ENCODE measurements at regions not wholly inside any gene's neighbourhood (a gene's known extent, or its start where the extent isn't known, plus 50 kb on each side); places are given as distances from the start of the nearest gene placed in this dataset.
A peak's percentile ranks its signal among the peaks of the same experiment; 100 is the strongest.

- DNase-seq (ENCODE audit: low spot score) = no peak
Measured at GRCh38 chr7:85664341-85664740, 477.5 kb upstream of the SEMA3D start.

DNA sequence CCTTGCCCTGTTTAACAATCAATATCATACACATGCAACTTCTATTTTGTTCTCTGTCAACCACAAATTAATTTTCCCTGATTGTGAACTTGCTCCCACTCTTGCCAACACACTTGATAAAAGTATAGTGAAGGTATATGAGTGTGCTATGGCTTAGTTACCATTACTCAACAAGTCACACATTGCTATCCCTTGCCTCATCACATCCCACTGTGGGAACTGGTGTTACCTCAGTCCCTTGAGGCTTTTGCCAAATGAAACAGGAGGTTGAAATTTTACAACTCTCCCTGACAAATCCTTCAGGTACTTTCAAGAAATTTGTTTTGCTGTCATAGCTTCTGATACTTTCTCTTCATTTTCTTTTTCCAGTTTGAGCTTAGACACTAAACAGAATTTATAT is 472.5 kb upstream of the SEMA3D start:
- ATAC-seq (ENCODE audit: low read depth) = peak; percentile 62; the same call in 2 of the 3 replicates
- Histone ChIP-seq H3K4me1 (ENCODE audit: insufficient read depth, poor library complexity, severe bottlenecking) (no peaks in the 10 kb centered on the region), H3K27ac (ENCODE audit: poor library complexity, severe bottlenecking) (no peak overlapping the region), H3K36me3 (ENCODE audit: low read depth) (no peaks in the 10 kb centered on the region), H3K9me3 (ENCODE audit: severe bottlenecking) (no peaks in the 10 kb centered on the region), H3K4me3 (ENCODE audit: severe bottlenecking) (no peak overlapping the region), H3K27me3 (ENCODE audit: insufficient read depth, poor library complexity, severe bottlenecking) (no peaks in the 10 kb centered on the region)
- DNase-seq (ENCODE audit: low spot score) = no peak
- TF ChIP-seq, protein P1, sequence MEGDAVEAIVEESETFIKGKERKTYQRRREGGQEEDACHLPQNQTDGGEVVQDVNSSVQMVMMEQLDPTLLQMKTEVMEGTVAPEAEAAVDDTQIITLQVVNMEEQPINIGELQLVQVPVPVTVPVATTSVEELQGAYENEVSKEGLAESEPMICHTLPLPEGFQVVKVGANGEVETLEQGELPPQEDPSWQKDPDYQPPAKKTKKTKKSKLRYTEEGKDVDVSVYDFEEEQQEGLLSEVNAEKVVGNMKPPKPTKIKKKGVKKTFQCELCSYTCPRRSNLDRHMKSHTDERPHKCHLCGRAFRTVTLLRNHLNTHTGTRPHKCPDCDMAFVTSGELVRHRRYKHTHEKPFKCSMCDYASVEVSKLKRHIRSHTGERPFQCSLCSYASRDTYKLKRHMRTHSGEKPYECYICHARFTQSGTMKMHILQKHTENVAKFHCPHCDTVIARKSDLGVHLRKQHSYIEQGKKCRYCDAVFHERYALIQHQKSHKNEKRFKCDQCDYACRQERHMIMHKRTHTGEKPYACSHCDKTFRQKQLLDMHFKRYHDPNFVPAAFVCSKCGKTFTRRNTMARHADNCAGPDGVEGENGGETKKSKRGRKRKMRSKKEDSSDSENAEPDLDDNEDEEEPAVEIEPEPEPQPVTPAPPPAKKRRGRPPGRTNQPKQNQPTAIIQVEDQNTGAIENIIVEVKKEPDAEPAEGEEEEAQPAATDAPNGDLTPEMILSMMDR (IDR thresholded peaks at IDR 0.05; ENCODE audit: poor library complexity, severe bottlenecking) = no peak

More at GRCh38 chr7:85664341-85664740, 477.5 kb upstream of the SEMA3D start:
- Histone ChIP-seq H3K4me3 (ENCODE audit: severe bottlenecking) (no peak overlapping the region), H3K36me3 (ENCODE audit: low read depth) (no peaks in the 10 kb centered on the region), H3K4me1 (ENCODE audit: insufficient read depth, poor library complexity, severe bottlenecking) (no peaks in the 10 kb centered on the region), H3K27me3 (ENCODE audit: insufficient read depth, poor library complexity, severe bottlenecking) (no peaks in the 10 kb centered on the region), H3K27ac (ENCODE audit: poor library complexity, severe bottlenecking) (no peak overlapping the region), H3K9me3 (ENCODE audit: severe bottlenecking) (peaks cover 2% of the 10 kb centered on the region)
- ATAC-seq (ENCODE audit: low read depth) = no peak
- TF ChIP-seq, protein P1 (IDR thresholded peaks at IDR 0.05; ENCODE audit: poor library complexity, severe bottlenecking) = no peak

GRCh38 chr7:85655252-85655651 is 468.4 kb upstream of the SEMA3D start:
- DNase-seq (ENCODE audit: low spot score) (no peak), ATAC-seq (ENCODE audit: low read depth) (no peak)
- TF ChIP-seq, protein P1 (IDR thresholded peaks at IDR 0.05; ENCODE audit: poor library complexity, severe bottlenecking) = no peak
- H3K9me3 ChIP-seq (ENCODE audit: severe bottlenecking) = no peaks in the 10 kb centered on the region
- H3K4me3 ChIP-seq (ENCODE audit: severe bottlenecking) = no peak overlapping the region
- H3K27me3 ChIP-seq (ENCODE audit: insufficient read depth, poor library complexity, severe bottlenecking) = no peaks in the 10 kb centered on the region
- no peaks in the 10 kb centered on the region for H3K4me1 ChIP-seq (ENCODE audit: insufficient read depth, poor library complexity, severe bottlenecking)
- no peaks in the 10 kb centered on the region for H3K36me3 ChIP-seq (ENCODE audit: low read depth)
- H3K27ac ChIP-seq (ENCODE audit: poor library complexity, severe bottlenecking) = no peak overlapping the region

GRCh38 chr7:85644272-85644671 is 457.4 kb upstream of the SEMA3D start:
- ATAC-seq (ENCODE audit: low read depth) (no peak), DNase-seq (ENCODE audit: low spot score) (no peak)
- Histone ChIP-seq H3K4me1 (ENCODE audit: insufficient read depth, poor library complexity, severe bottlenecking) (no peaks in the 10 kb centered on the region), H3K4me3 (ENCODE audit: severe bottlenecking) (no peak overlapping the region), H3K9me3 (ENCODE audit: severe bottlenecking) (no peaks in the 10 kb centered on the region), H3K36me3 (ENCODE audit: low read depth) (no peaks in the 10 kb centered on the region), H3K27me3 (ENCODE audit: insufficient read depth, poor library complexity, severe bottlenecking) (no peaks in the 10 kb centered on the region), H3K27ac (ENCODE audit: poor library complexity, severe bottlenecking) (no peak overlapping the region)
- TF ChIP-seq, protein P1 (IDR thresholded peaks at IDR 0.05; ENCODE audit: poor library complexity, severe bottlenecking) = no peak

GRCh38 chr7:85641331-85641730 is 454.5 kb upstream of the SEMA3D start:
- ATAC-seq (ENCODE audit: low read depth) (no peak), DNase-seq (ENCODE audit: low spot score) (no peak)
- TF ChIP-seq, protein P1 (IDR thresholded peaks at IDR 0.05; ENCODE audit: poor library complexity, severe bottlenecking) = no peak
- H3K9me3 ChIP-seq (ENCODE audit: severe bottlenecking) = no peaks in the 10 kb centered on the region
- no peaks in the 10 kb centered on the region for H3K4me1 ChIP-seq (ENCODE audit: insufficient read depth, poor library complexity, severe bottlenecking)
- H3K27ac ChIP-seq (ENCODE audit: poor library complexity, severe bottlenecking) = no peak overlapping the region
- no peak overlapping the region for H3K4me3 ChIP-seq (ENCODE audit: severe bottlenecking)
- H3K36me3 ChIP-seq (ENCODE audit: low read depth) = no peaks in the 10 kb centered on the region
- no peaks in the 10 kb centered on the region for H3K27me3 ChIP-seq (ENCODE audit: insufficient read depth, poor library complexity, severe bottlenecking)

Data from RWPE2 (cell line).